Spinal cord (tissue), 9 donors: ENCODE measurements at regions not wholly inside any gene's neighbourhood (a gene's known extent, or its start where the extent isn't known, plus 50 kb on each side); places are given as distances from the start of the nearest gene placed in this dataset.
"Not testable (repeated sequence)": the region's sequence is repeated elsewhere in the genome, so short reads cannot be mapped to it uniquely, and the experiment has no call there.

Source experiments
- DNase-seq, 6 donors: peaks; one replicate each; pipeline versions ENCODE4 v3.0.0 to v3.0.0-alpha.2; 2013 to 2015; ENCODE audit warnings: low spot score in 6 of 6, low read depth in 4 of 6
- H3K27ac ChIP-seq: one replicate; pipeline ENCODE4 v1.5.1; 2013; ENCODE audit warnings: low read depth, low read length, control low read depth
- H3K27me3 ChIP-seq: one replicate; pipeline ENCODE4 v1.6.1; 2013; ENCODE audit warnings: low read length; ENCODE audit not compliant: control insufficient read depth, insufficient read depth
- H3K36me3 ChIP-seq: one replicate; pipeline ENCODE4 v1.6.1; 2013; ENCODE audit warnings: low read length; ENCODE audit not compliant: control insufficient read depth, insufficient read depth
- H3K4me1 ChIP-seq: one replicate; pipeline ENCODE4 v1.6.1; 2013; ENCODE audit warnings: low read length; ENCODE audit not compliant: control insufficient read depth, insufficient read depth
- H3K4me3 ChIP-seq: one replicate; pipeline ENCODE4 v1.5.1; 2013; ENCODE audit warnings: low read depth, low read length, control low read depth
- H3K9me3 ChIP-seq: one replicate; pipeline ENCODE4 v1.6.1; 2013; ENCODE audit warnings: low read length; ENCODE audit not compliant: control insufficient read depth, insufficient read depth
- WGBS: methylation state at CpG from one replicate; pipeline ENCODE4 v1.1.5; 2013; ENCODE audit warnings: missing lambda C conversion rate; ENCODE audit not compliant: insufficient coverage; 5-methylcytosine and 5-hydroxymethylcytosine counted together
- donor health status: healthy.

- Histone ChIP-seq H3K36me3 (no peaks in the 10 kb centered on the region), H3K9me3 (peaks cover 8% of the 10 kb centered on the region), H3K4me3 (no peak overlapping the region), H3K4me1 (no peaks in the 10 kb centered on the region), H3K27me3 (no peaks in the 10 kb centered on the region), H3K27ac (no peak overlapping the region)
- DNase-seq: no peak
- WGBS: 40% methylated on average over 6 of the region's 7 CpGs
Observed at GRCh38 chr14:106442857-106443256, 916.5 kb downstream of the TMEM121 start.

- H3K9me3 ChIP-seq: peaks cover 8% of the 10 kb centered on the region
- H3K36me3 ChIP-seq: no peaks in the 10 kb centered on the region
- H3K27me3 ChIP-seq: no peaks in the 10 kb centered on the region
- no peak overlapping the region for H3K27ac ChIP-seq
- no peak for DNase-seq
- no peak overlapping the region for H3K4me3 ChIP-seq
- no peaks in the 10 kb centered on the region for H3K4me1 ChIP-seq
- WGBS: no CpG with 5 or more reads among the region's 3 CpGs
Observed at GRCh38 chr14:106455026-106455425, 928.6 kb downstream of the TMEM121 start.

DNA sequence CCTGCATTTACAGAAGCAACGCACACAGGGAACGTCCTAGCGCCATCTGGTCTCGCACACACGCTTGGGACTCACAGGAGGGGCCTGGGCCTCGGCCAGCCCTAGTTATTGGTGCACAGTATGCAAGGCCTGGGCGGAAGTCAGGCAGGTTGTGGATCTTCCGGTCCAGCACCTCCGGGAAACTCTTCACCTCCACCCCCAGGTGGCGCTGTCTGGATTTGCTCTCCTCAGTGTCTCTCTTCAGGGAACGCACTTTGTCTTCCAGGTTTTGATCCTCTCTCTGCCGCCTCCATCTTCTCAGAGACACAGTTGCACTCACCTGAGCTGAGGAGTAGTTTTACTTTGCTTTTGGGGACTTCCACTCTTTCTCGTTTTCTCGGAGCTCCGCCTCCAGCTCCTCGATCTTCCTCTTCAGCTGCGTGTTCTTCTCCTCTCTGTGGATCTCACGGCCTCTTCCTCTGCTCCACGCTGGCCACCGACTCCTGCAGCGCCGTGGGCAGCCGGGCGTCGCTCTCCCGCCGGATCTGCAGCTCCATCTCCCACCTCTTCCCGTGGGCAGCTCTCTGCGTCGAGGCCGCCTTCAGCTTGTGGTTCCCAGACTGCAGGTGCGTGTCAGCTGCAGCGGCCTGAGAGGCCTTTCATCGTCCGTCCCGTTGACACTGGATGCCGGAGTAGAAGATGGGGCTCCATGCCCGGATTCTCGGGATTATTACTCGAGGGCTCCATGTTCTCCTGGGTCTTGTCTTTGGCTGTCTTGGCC, 933.8 kb downstream of the TMEM121 start:
- Histone ChIP-seq H3K36me3 (no peaks in the 10 kb centered on the region), H3K4me1 (no peaks in the 10 kb centered on the region), H3K27ac (no peak overlapping the region), H3K27me3 (no peaks in the 10 kb centered on the region), H3K4me3 (no peak overlapping the region), H3K9me3 (peaks cover 2% of the 10 kb centered on the region)
- DNase-seq: no peak
- 85% methylated on average over 38 of the region's 40 CpGs for WGBS

DNA sequence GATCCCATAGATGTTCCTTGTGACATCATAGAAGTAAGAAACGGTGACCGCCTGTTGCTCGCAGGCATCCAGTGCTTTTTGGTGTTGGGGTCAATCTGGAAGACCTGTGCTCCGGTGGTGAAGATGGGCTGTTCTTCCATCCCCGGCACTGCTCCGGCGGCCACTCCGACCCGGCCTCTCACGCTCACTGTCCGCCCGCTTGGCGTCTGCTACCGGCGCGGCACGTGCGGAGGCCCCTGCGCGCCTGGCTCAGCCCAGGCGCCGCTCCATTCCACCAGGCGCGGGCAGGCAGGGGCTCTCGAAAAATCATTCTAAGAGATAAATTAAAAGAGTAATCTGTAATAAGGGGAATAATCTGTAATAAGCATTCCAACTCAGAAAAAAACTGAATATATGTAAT, 934.5 kb downstream of the TMEM121 start:
- no peak for DNase-seq
- Histone ChIP-seq H3K4me3 (no peak overlapping the region), H3K4me1 (no peaks in the 10 kb centered on the region), H3K36me3 (no peaks in the 10 kb centered on the region), H3K9me3 (peaks cover 2% of the 10 kb centered on the region), H3K27ac (no peak overlapping the region), H3K27me3 (no peaks in the 10 kb centered on the region)
- WGBS: 96% methylated on average over 4 of the region's 25 CpGs

- not testable (repeated sequence) for H3K4me3 ChIP-seq, H3K4me1 ChIP-seq, H3K9me3 ChIP-seq, H3K27ac ChIP-seq, H3K27me3 ChIP-seq, DNase-seq, H3K36me3 ChIP-seq
- WGBS: no CpG with 5 or more reads among the region's 4 CpGs
Observed at GRCh38 chr14:106466483-106466882, 940.1 kb downstream of the TMEM121 start.

- not testable (repeated sequence) for H3K27me3 ChIP-seq, H3K4me3 ChIP-seq, H3K4me1 ChIP-seq, DNase-seq, H3K9me3 ChIP-seq, H3K27ac ChIP-seq, H3K36me3 ChIP-seq
- 51% methylated on average over 3 of the region's 4 CpGs for WGBS
Observed at GRCh38 chr14:106468869-106469268, 942.5 kb downstream of the TMEM121 start.

DNA sequence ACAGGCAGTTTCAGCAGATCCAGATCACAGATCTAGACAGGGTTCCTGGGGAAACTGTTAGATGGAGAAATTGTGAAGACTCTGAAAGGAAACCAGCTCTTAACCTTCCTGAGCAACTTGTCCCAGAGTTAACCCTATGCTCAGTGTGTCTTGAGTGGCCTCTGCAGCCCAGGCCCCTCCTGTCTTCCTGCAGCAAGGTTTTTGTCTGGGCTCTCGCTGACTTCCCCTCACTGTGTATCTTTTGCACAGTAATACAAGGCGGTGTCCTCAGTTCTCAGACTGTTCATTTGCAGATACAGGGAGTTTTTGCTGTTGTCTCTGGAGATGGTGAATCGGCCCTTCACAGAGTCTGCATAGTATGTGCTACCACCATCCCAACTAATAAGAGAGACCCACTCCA, 943.6 kb downstream of the TMEM121 start:
- DNase-seq, H3K4me1 ChIP-seq, H3K27me3 ChIP-seq, H3K36me3 ChIP-seq, H3K9me3 ChIP-seq, H3K4me3 ChIP-seq, H3K27ac ChIP-seq: not testable (repeated sequence)
- 60% methylated on average over 1 of the region's 3 CpGs for WGBS

GRCh38 chr14:106474261-106475028, 948.1 kb downstream of the TMEM121 start:
- H3K27ac ChIP-seq, H3K4me3 ChIP-seq, DNase-seq, H3K36me3 ChIP-seq, H3K4me1 ChIP-seq, H3K27me3 ChIP-seq, H3K9me3 ChIP-seq: not testable (repeated sequence)
- WGBS: 75% methylated on average over 2 of the region's 6 CpGs

DNA sequence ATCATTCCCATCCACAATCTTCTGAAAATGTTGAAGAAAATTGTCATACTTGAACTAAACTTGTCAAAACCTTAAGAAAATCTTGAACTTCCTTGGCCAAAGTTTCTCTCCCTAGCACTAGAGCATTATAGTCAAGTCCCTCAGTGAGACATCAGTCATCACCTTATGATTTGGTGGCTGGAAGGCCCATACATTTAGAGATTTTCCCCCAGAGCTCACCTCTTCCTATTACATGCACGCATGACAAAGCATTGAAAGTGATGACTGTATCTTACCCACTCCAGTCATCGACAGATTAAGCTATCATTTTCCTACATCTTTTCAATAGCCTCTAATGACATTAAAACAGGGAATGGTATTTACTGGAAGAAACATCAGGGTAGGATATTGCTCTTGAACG, 948.8 kb downstream of the TMEM121 start:
- no CpG with 5 or more reads among the region's 3 CpGs for WGBS
- not testable (repeated sequence) for H3K27ac ChIP-seq, H3K4me1 ChIP-seq, H3K4me3 ChIP-seq, DNase-seq, H3K36me3 ChIP-seq, H3K9me3 ChIP-seq, H3K27me3 ChIP-seq

DNA sequence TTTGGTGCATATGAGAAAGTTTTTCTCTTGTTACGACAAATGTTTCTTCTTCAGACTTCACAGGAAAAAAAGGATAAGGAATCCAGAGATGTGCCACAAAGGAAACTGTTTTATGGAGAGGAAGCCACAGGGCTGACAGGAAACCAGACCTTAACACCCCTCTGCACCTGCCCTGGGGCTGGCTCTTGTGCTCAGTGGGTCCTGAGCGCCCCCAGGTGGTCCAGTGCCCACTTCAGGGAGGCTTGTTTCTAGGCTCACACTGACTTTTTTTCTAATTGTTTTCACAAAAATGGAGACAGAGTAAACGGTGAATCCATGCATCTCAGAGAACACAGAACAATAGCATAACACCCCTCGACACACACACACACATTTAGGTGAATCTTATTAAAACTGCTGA, 951.2 kb downstream of the TMEM121 start:
- DNase-seq, H3K36me3 ChIP-seq, H3K9me3 ChIP-seq, H3K4me1 ChIP-seq, H3K27me3 ChIP-seq, H3K4me3 ChIP-seq, H3K27ac ChIP-seq: not testable (repeated sequence)
- no CpG with 5 or more reads among the region's 4 CpGs for WGBS
